Mesendoderm (in vitro differentiated cells): ENCODE measurements at regions not wholly inside any gene's neighbourhood (a gene's known extent, or its start where the extent isn't known, plus 50 kb on each side); places are given as distances from the start of the nearest gene placed in this dataset.
A peak's percentile ranks its signal among the peaks of the same experiment; 100 is the strongest.

Source experiments
- DNase-seq: peaks from one replicate; pipeline ENCODE4 v3.0.0; 2013
- H2AK5ac ChIP-seq: 2 replicates; pipeline ENCODE4 v1.6.1; 2013; ENCODE audit warnings: low read length, inconsistent platforms
- H2BK120ac ChIP-seq: 2 replicates; pipeline ENCODE4 v1.6.1; 2013; ENCODE audit warnings: low read depth, mild to moderate bottlenecking, low read length, moderate library complexity, mixed read lengths
- H2BK15ac ChIP-seq: replicated peaks from 2 replicates; pipeline ENCODE4 v1.6.1; 2013; ENCODE audit warnings: low read depth, mild to moderate bottlenecking, moderate library complexity
- H2BK5ac ChIP-seq: 2 replicates; pipeline ENCODE4 v1.6.1; 2013; ENCODE audit warnings: low read length, inconsistent platforms
- H3K18ac ChIP-seq: 2 replicates; pipeline ENCODE4 v1.6.1; 2013; ENCODE audit warnings: mild to moderate bottlenecking, low read length, mixed read lengths
- H3K23ac ChIP-seq: one replicate; pipeline ENCODE4 v1.6.1; 2013; ENCODE audit warnings: low read length
- H3K27ac ChIP-seq: 2 replicates; pipeline ENCODE4 v1.5.1; 2013; ENCODE audit warnings: low read depth, mild to moderate bottlenecking, inconsistent platforms, low read length, moderate library complexity
- H3K27me3 ChIP-seq: 2 replicates; pipeline ENCODE4 v1.6.1; 2013; ENCODE audit warnings: low read length, control low read depth, mild to moderate bottlenecking, inconsistent platforms; ENCODE audit not compliant: insufficient read depth, poor library complexity
- H3K36me3 ChIP-seq: 2 replicates; pipeline ENCODE4 v1.6.1; 2013; ENCODE audit warnings: low read length, inconsistent platforms; ENCODE audit not compliant: control insufficient read depth, insufficient read depth
- H3K4ac ChIP-seq: one replicate; pipeline ENCODE4 v1.6.1; 2013; ENCODE audit warnings: low read depth, mild to moderate bottlenecking, low read length, moderate library complexity
- H3K4me1 ChIP-seq: 2 replicates; pipeline ENCODE4 v1.6.1; 2013; ENCODE audit warnings: low read depth, low read length, inconsistent platforms; ENCODE audit not compliant: control insufficient read depth
- H3K4me2 ChIP-seq: 2 replicates; pipeline ENCODE4 v1.6.1; 2013; ENCODE audit warnings: low read length
- H3K4me3 ChIP-seq: 2 replicates; pipeline ENCODE4 v1.5.1; 2013; ENCODE audit warnings: mild to moderate bottlenecking, low read length
- H3K56ac ChIP-seq: one replicate; pipeline ENCODE4 v1.6.1; 2013; ENCODE audit warnings: low read length
- H3K79me1 ChIP-seq: 2 replicates; pipeline ENCODE4 v1.6.1; 2013; ENCODE audit warnings: low read length, inconsistent platforms
- H3K79me2 ChIP-seq: 2 replicates; pipeline ENCODE4 v1.6.1; 2013; ENCODE audit warnings: mild to moderate bottlenecking, low read length; ENCODE audit not compliant: control insufficient read depth, insufficient read depth
- H3K9ac ChIP-seq: 2 replicates; pipeline ENCODE4 v1.6.1; 2013; ENCODE audit warnings: low read length, inconsistent platforms
- H4K5ac ChIP-seq: one replicate; pipeline ENCODE4 v1.6.1; 2013; ENCODE audit warnings: low read length
- H4K8ac ChIP-seq: one replicate; pipeline ENCODE4 v1.6.1; 2013; ENCODE audit warnings: low read depth, mild to moderate bottlenecking, control low read depth, low read length, moderate library complexity
- WGBS: extraction: QIAGEN DNeasy Blood & Tissue Kit; methylation state at CpG from one replicate; pipeline ENCODE4 v1.1.7; 2013; ENCODE audit warnings: low lambda C conversion rate, missing lambda C conversion rate; ENCODE audit not compliant: insufficient coverage; ENCODE audit errors: extremely low coverage; 5-methylcytosine and 5-hydroxymethylcytosine counted together

GRCh38 chr4:188658958-188659522, 519.8 kb downstream of the TRIML1 start:
- H3K23ac ChIP-seq: no peak overlapping the region
- H4K8ac ChIP-seq: no peak overlapping the region
- H3K79me2 ChIP-seq: no peaks in the 10 kb centered on the region
- no peak overlapping the region for H3K18ac ChIP-seq
- no peak overlapping the region for H2BK15ac ChIP-seq
- no peak overlapping the region for H2BK5ac ChIP-seq
- no peak overlapping the region for H2BK120ac ChIP-seq
- H3K4me2 ChIP-seq: no peak overlapping the region
- H3K4me3 ChIP-seq: no peak overlapping the region
- no peak overlapping the region for H3K27ac ChIP-seq
- no CpG with 5 or more reads among the region's 48 CpGs for WGBS
- no peak overlapping the region for H3K9ac ChIP-seq
- no peaks in the 10 kb centered on the region for H3K27me3 ChIP-seq
- no peak overlapping the region for H3K56ac ChIP-seq
- no peak overlapping the region for H3K4ac ChIP-seq
- no peaks in the 10 kb centered on the region for H3K36me3 ChIP-seq
- no peak overlapping the region for H4K5ac ChIP-seq
- H3K4me1 ChIP-seq: no peaks in the 10 kb centered on the region
- no peak overlapping the region for H2AK5ac ChIP-seq
- no peaks in the 10 kb centered on the region for H3K79me1 ChIP-seq
- DNase-seq: peak; percentile 21

GRCh38 chr4:188660796-188661195, 521.6 kb downstream of the TRIML1 start:
- Histone ChIP-seq H3K79me1 (no peaks in the 10 kb centered on the region), H3K4me3 (no peak overlapping the region), H3K4me2 (no peak overlapping the region), H3K18ac (no peak overlapping the region), H3K79me2 (no peaks in the 10 kb centered on the region), H3K23ac (no peak overlapping the region), H2BK5ac (no peak overlapping the region), H2BK120ac (no peak overlapping the region), H2BK15ac (no peak overlapping the region), H4K8ac (no peak overlapping the region), H3K9ac (no peak overlapping the region), H3K36me3 (no peaks in the 10 kb centered on the region), H3K27ac (no peak overlapping the region), H3K56ac (no peak overlapping the region), H4K5ac (no peak overlapping the region), H3K4ac (no peak overlapping the region), H2AK5ac (no peak overlapping the region), H3K27me3 (no peaks in the 10 kb centered on the region), H3K4me1 (no peaks in the 10 kb centered on the region)
- no CpG with 5 or more reads among the region's 7 CpGs for WGBS
- no peak for DNase-seq

- Histone ChIP-seq H2AK5ac (no peak overlapping the region), H4K5ac (no peak overlapping the region), H3K56ac (no peak overlapping the region), H3K79me1 (no peaks in the 10 kb centered on the region), H3K79me2 (no peaks in the 10 kb centered on the region), H3K9ac (no peak overlapping the region), H3K4me3 (no peak overlapping the region), H4K8ac (no peak overlapping the region), H3K4ac (no peak overlapping the region), H3K27ac (no peak overlapping the region), H3K4me2 (no peak overlapping the region), H3K23ac (no peak overlapping the region), H3K4me1 (no peaks in the 10 kb centered on the region), H2BK5ac (no peak overlapping the region), H3K27me3 (no peaks in the 10 kb centered on the region), H2BK15ac (no peak overlapping the region), H2BK120ac (no peak overlapping the region), H3K36me3 (no peaks in the 10 kb centered on the region), H3K18ac (no peak overlapping the region)
- WGBS: no CpG with 5 or more reads among the region's 2 CpGs
- DNase-seq: no peak
Measured at GRCh38 chr4:188661502-188661901, 522.3 kb downstream of the TRIML1 start.

- Histone ChIP-seq H2BK120ac (no peak overlapping the region), H3K4me3 (no peak overlapping the region), H3K9ac (no peak overlapping the region), H2AK5ac (no peak overlapping the region), H3K79me2 (no peaks in the 10 kb centered on the region), H3K4ac (no peak overlapping the region), H3K4me1 (no peaks in the 10 kb centered on the region), H3K4me2 (no peak overlapping the region), H3K56ac (no peak overlapping the region), H3K18ac (no peak overlapping the region), H2BK5ac (no peak overlapping the region), H3K27ac (no peak overlapping the region), H4K5ac (no peak overlapping the region), H3K23ac (no peak overlapping the region), H3K36me3 (no peaks in the 10 kb centered on the region), H3K79me1 (no peaks in the 10 kb centered on the region), H2BK15ac (no peak overlapping the region), H3K27me3 (no peaks in the 10 kb centered on the region), H4K8ac (no peak overlapping the region)
- no CpG with 5 or more reads among the region's 9 CpGs for WGBS
- no peak for DNase-seq
Measured at GRCh38 chr4:188663369-188663768, 524.1 kb downstream of the TRIML1 start.

- Histone ChIP-seq H3K56ac (no peak overlapping the region), H3K79me2 (no peaks in the 10 kb centered on the region), H3K4me3 (no peak overlapping the region), H4K5ac (no peak overlapping the region), H2AK5ac (no peak overlapping the region), H3K27ac (no peak overlapping the region), H3K4ac (no peak overlapping the region), H3K18ac (no peak overlapping the region), H3K79me1 (no peaks in the 10 kb centered on the region), H2BK5ac (no peak overlapping the region), H3K23ac (no peak overlapping the region), H4K8ac (no peak overlapping the region), H2BK120ac (no peak overlapping the region), H3K27me3 (no peaks in the 10 kb centered on the region), H3K4me1 (no peaks in the 10 kb centered on the region), H3K36me3 (no peaks in the 10 kb centered on the region), H2BK15ac (no peak overlapping the region), H3K4me2 (no peak overlapping the region), H3K9ac (no peak overlapping the region)
- WGBS: no CpG with 5 or more reads among the region's 13 CpGs
- no peak for DNase-seq
Measured at GRCh38 chr4:188665491-188666457, 526.5 kb downstream of the TRIML1 start.
